Natural killer cell (primary cell): ENCODE measurements at regions not wholly inside any gene's neighbourhood (a gene's known extent, or its start where the extent isn't known, plus 50 kb on each side); places are given as distances from the start of the nearest gene placed in this dataset.
A peak's percentile ranks its signal among the peaks of the same experiment; 100 is the strongest.

Experiments
- ATAC-seq, 3 donors: fragments of 150-1000 bp in 2 of 3; fragments of 200-7000 bp in 1 of 3; cut with Tn5 transposase; 1 replicate in 1 of 3; 2 replicates in 2 of 3; pipeline ENCODE4 v1.10.0; 2021; ENCODE audit warnings: mild to moderate bottlenecking in 2 of 3, moderate library complexity in 2 of 3
- DNase-seq, 2 donors: peaks; one replicate each; pipeline versions ENCODE4 v3.0.0 to v3.0.0-alpha.2; 2013 to 2021; ENCODE audit warnings: mixed read lengths in 1 of 2
- H3K27ac ChIP-seq: one replicate; pipeline ENCODE4 v1.5.1; 2013; ENCODE audit warnings: mild to moderate bottlenecking, low read length
- H3K27me3 ChIP-seq: one replicate; pipeline ENCODE4 v1.6.1; 2013; ENCODE audit warnings: low read length; ENCODE audit not compliant: control insufficient read depth, insufficient read depth
- H3K36me3 ChIP-seq: one replicate; pipeline ENCODE4 v1.6.1; 2013; ENCODE audit warnings: low read length; ENCODE audit not compliant: control insufficient read depth, insufficient read depth
- H3K4me1 ChIP-seq: one replicate; pipeline ENCODE4 v1.6.1; 2013; ENCODE audit warnings: low read length; ENCODE audit not compliant: control insufficient read depth, insufficient read depth
- H3K4me3 ChIP-seq: one replicate; pipeline ENCODE4 v1.5.1; 2013; ENCODE audit warnings: low read length
- H3K9me3 ChIP-seq: one replicate; pipeline ENCODE4 v1.6.1; 2013; ENCODE audit warnings: low read length; ENCODE audit not compliant: control insufficient read depth, insufficient read depth
- H3K27ac Mint-ChIP-seq, 2 donors: one replicate each; pipeline ENCODE4 v1.8.0; 2022; ENCODE audit warnings: mild to moderate bottlenecking in 2 of 2, mixed read lengths in 2 of 2, moderate library complexity in 1 of 2
- H3K27me3 Mint-ChIP-seq, 2 donors: one replicate each; pipeline ENCODE4 v1.8.0; 2022; ENCODE audit warnings: low read depth in 2 of 2, mixed read lengths in 2 of 2
- H3K36me3 Mint-ChIP-seq: one replicate; pipeline ENCODE4 v1.8.0; 2022; ENCODE audit warnings: mixed read lengths
- H3K4me1 Mint-ChIP-seq, 2 donors: one replicate each; pipeline ENCODE4 v1.8.0; 2022; ENCODE audit warnings: mixed read lengths in 2 of 2
- H3K4me3 Mint-ChIP-seq: one replicate; pipeline ENCODE4 v1.8.0; 2022; ENCODE audit warnings: mild to moderate bottlenecking, moderate library complexity, mixed read lengths
- H3K9me3 Mint-ChIP-seq, 2 donors: one replicate each; pipeline ENCODE4 v1.8.0; 2022; ENCODE audit warnings: mixed read lengths in 2 of 2
- WGBS: methylation state at CpG from one replicate; pipeline ENCODE4 v1.1.7; 2013; ENCODE audit warnings: missing lambda C conversion rate; ENCODE audit not compliant: insufficient coverage; 5-methylcytosine and 5-hydroxymethylcytosine counted together
- intact Hi-C: fragments of 100-400 bp; cut with micrococcal nuclease; formaldehyde crosslinking; loops from one replicate; pipeline ENCODE4 v1.14.2; 2022
- TF ChIP-seq, protein P1 (sequence below): fragments of 200-600 bp; IDR thresholded peaks from one replicate; pipeline ENCODE4 v1.8.0; 2022; ENCODE audit warnings: antibody characterized with exemption

DNA sequence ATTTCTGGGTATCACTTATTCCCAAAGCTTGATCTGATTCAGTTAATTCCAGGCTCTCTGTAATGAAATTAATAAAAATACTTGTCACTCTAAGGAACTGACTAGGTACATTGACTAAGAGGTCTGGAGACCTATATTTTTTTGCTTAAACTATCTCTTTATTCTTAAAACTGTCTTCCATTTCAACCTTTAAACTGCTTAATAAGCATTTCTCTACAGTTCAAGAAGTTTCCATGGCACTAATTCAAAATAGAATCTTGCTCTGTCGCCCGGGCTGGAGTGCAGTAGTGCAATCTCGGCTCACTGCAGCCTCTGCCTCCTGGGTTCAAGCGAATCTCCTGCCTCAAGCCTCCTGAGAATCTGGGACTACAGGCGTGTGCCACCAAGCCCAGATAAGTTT lies 117.4 kb downstream of the MTPAP start:
- H3K9me3 Mint-ChIP-seq, result no peaks in the 10 kb centered on the region
- TF ChIP-seq, protein P1, sequence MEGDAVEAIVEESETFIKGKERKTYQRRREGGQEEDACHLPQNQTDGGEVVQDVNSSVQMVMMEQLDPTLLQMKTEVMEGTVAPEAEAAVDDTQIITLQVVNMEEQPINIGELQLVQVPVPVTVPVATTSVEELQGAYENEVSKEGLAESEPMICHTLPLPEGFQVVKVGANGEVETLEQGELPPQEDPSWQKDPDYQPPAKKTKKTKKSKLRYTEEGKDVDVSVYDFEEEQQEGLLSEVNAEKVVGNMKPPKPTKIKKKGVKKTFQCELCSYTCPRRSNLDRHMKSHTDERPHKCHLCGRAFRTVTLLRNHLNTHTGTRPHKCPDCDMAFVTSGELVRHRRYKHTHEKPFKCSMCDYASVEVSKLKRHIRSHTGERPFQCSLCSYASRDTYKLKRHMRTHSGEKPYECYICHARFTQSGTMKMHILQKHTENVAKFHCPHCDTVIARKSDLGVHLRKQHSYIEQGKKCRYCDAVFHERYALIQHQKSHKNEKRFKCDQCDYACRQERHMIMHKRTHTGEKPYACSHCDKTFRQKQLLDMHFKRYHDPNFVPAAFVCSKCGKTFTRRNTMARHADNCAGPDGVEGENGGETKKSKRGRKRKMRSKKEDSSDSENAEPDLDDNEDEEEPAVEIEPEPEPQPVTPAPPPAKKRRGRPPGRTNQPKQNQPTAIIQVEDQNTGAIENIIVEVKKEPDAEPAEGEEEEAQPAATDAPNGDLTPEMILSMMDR, result no peak
- no peak overlapping the region for H3K4me3 Mint-ChIP-seq
- H3K9me3 ChIP-seq, result no peaks in the 10 kb centered on the region
- DNase-seq (no peak), ATAC-seq (no peak)
- no peaks in the 10 kb centered on the region for H3K36me3 Mint-ChIP-seq
- H3K27me3 Mint-ChIP-seq, result peaks cover 13 to 18% of the 10 kb centered on the region in 2 donors
- H3K4me1 Mint-ChIP-seq, result no peaks in the 10 kb centered on the region
- WGBS, result 90% methylated on average over 5 of the region's 5 CpGs
- intact Hi-C loops, result no loop called here
- H3K4me3 ChIP-seq, result no peak overlapping the region
- H3K27ac Mint-ChIP-seq, result no peak overlapping the region
- no peaks in the 10 kb centered on the region for H3K4me1 ChIP-seq
- no peaks in the 10 kb centered on the region for H3K27me3 ChIP-seq
- H3K27ac ChIP-seq, result no peak overlapping the region
- no peaks in the 10 kb centered on the region for H3K36me3 ChIP-seq

DNA sequence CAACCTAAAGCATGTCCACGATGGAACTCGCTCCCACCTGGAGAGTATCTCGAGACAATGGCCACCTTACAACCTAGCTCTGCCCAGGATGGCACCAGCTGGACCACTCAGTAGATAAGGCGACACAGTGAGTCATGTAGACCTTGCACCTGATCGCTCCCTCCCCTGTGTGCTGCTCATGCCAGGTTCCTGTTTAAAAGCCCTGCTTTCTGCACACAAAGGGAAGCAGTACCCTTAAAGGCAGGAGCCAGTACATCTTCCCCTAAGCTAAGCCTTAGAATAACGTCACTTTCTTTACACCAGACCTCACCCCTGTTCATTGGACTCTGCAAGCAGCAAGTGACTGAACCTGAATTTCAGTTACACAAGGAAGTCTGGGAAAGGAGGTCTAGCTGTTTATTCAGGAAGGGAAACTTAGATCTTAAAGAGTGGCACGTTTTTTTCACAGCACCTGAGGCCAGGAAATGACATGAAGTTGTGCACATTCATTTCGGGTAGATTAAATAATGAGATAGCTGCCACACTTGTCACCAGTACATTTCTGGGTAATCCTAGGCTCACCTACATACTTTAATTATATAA lies 117.9 kb downstream of the MTPAP start:
- DNase-seq, result peak in 1 of 2 donors; percentile 4
- no peaks in the 10 kb centered on the region for H3K36me3 Mint-ChIP-seq

DNA sequence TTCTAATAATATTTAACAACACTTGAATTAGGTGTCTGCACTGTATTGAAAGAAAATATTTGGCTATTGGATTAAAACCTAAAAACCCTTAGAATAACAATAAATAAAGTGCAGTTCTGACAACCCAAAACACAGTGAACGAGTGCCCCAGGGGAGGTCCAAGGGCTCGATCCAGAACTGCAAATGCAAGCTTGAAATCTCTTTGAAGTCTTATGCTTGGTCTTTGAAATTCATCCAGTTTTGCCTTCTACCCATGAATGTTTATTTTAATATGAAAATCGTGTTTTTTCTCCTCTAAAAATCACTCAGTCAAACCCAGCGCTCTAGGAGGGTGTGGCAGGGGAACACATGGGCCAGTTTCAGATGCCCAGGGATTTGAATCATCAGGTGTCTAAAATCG lies 119.5 kb downstream of the MTPAP start:
- ATAC-seq (no peak), DNase-seq (no peak)
- H3K4me1 Mint-ChIP-seq, result no peaks in the 10 kb centered on the region
- Histone ChIP-seq H3K4me1 (no peaks in the 10 kb centered on the region), H3K27ac (no peak overlapping the region), H3K9me3 (no peaks in the 10 kb centered on the region), H3K4me3 (no peak overlapping the region), H3K36me3 (no peaks in the 10 kb centered on the region), H3K27me3 (no peaks in the 10 kb centered on the region)
- no peaks in the 10 kb centered on the region for H3K9me3 Mint-ChIP-seq
- peaks cover 8 to 18% of the 10 kb centered on the region in 2 donors for H3K27me3 Mint-ChIP-seq
- no peak overlapping the region for H3K27ac Mint-ChIP-seq
- TF ChIP-seq, protein P1, result no peak
- H3K4me3 Mint-ChIP-seq, result no peak overlapping the region
- no peaks in the 10 kb centered on the region for H3K36me3 Mint-ChIP-seq
- WGBS, result 85% methylated on average over 5 of the region's 5 CpGs
- intact Hi-C loops, result no loop called here

More for the DNA sequence above, 117.9 kb downstream of the MTPAP start:
- Mint-ChIP-seq H3K27ac (no peak overlapping the region), H3K27me3 (peaks cover 13 to 18% of the 10 kb centered on the region in 2 donors), H3K9me3 (no peaks in the 10 kb centered on the region), H3K4me1 (no peaks in the 10 kb centered on the region), H3K4me3 (no peak overlapping the region)
- no peaks in the 10 kb centered on the region for H3K27me3 ChIP-seq
- TF ChIP-seq, protein P1, result no peak
- ATAC-seq, result no peak
- intact Hi-C loops, result no loop called here
- no peaks in the 10 kb centered on the region for H3K36me3 ChIP-seq
- no peaks in the 10 kb centered on the region for H3K9me3 ChIP-seq
- WGBS, result 42% methylated on average over 8 of the region's 8 CpGs
- H3K4me1 ChIP-seq, result no peaks in the 10 kb centered on the region
- H3K4me3 ChIP-seq, result no peak overlapping the region
- H3K27ac ChIP-seq, result no peak overlapping the region

DNA sequence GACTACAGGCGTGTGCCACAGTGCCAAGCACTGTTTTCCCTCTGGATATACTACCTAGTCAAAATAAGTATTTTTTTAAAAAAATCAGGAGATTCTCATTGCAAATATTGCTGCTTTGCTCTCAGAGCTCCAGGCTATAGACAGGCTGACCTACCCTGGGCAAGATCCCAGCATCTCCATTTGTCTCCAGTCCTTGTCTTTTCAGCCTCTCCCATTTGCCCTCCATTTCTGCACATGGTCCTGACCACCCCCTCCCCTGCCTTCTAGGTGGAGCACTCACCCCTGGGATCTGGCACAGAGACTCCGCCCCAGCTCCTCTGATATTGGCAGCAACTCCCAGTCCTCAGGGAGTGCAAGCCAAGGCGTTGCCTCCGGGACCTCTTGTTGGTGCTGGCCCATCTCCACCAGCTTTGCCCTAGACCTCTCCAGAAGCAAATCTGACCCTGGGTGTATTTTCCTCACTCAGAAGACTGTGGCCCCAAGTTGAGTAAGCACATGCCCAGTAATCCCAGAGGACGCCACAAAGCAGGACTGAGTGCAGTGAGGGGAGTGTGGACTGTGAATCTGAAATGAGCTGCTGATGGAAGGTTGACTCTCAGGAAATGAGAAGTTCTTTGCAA lies 120.6 kb downstream of the MTPAP start:
- no peaks in the 10 kb centered on the region for H3K36me3 ChIP-seq
- H3K27me3 Mint-ChIP-seq, result peaks cover 5 to 16% of the 10 kb centered on the region in 2 donors
- no peaks in the 10 kb centered on the region for H3K27me3 ChIP-seq
- H3K9me3 Mint-ChIP-seq, result no peaks in the 10 kb centered on the region
- H3K27ac Mint-ChIP-seq, result no peak overlapping the region
- no peaks in the 10 kb centered on the region for H3K4me1 ChIP-seq
- intact Hi-C loops, result no loop called here
- H3K27ac ChIP-seq, result no peak overlapping the region
- no peaks in the 10 kb centered on the region for H3K4me1 Mint-ChIP-seq
- no peaks in the 10 kb centered on the region for H3K9me3 ChIP-seq
- ATAC-seq (no peak), DNase-seq (no peak)
- 89% methylated on average over 5 of the region's 5 CpGs for WGBS
- TF ChIP-seq, protein P1, result no peak
- H3K4me3 Mint-ChIP-seq, result no peak overlapping the region
- H3K36me3 Mint-ChIP-seq, result no peaks in the 10 kb centered on the region
- H3K4me3 ChIP-seq, result no peak overlapping the region
